ENCODE measurements at regions not wholly inside any gene's neighbourhood (a gene's known extent, or its start where the extent isn't known, plus 50 kb on each side); places are given as distances from the start of the nearest gene placed in this dataset.

- H3K27me3 Mint-ChIP-seq (ENCODE audit: unreplicated experiment): peaks cover 2% of the 10 kb centered on the region
- no peaks in the 10 kb centered on the region for H3K36me3 Mint-ChIP-seq (ENCODE audit: unreplicated experiment)
- H3K4me3 Mint-ChIP-seq (ENCODE audit: unreplicated experiment): no peak overlapping the region
- H3K9me3 Mint-ChIP-seq (ENCODE audit: unreplicated experiment): no peaks in the 10 kb centered on the region
- no peaks in the 10 kb centered on the region for H3K4me1 Mint-ChIP-seq (ENCODE audit: low read depth, unreplicated experiment)
- no peak overlapping the region for H3K27ac Mint-ChIP-seq (ENCODE audit: unreplicated experiment)
- TF ChIP-seq CTCF (IDR thresholded peaks at IDR 0.05; ENCODE audit: partially characterized antibody, unreplicated experiment): no peak
- no peak for DNase-seq
These were observed 67.4 kb upstream of the CLDN10 start for GRCh38 chr13:95485045-95485517.

GRCh38 chr13:95485518-95486144 lies 66.9 kb upstream of the CLDN10 start:
- no peak for TF ChIP-seq CTCF (IDR thresholded peaks at IDR 0.05; ENCODE audit: partially characterized antibody, unreplicated experiment)
- Mint-ChIP-seq H3K27ac (ENCODE audit: unreplicated experiment) (no peak overlapping the region), H3K4me3 (ENCODE audit: unreplicated experiment) (no peak overlapping the region), H3K36me3 (ENCODE audit: unreplicated experiment) (no peaks in the 10 kb centered on the region), H3K4me1 (ENCODE audit: low read depth, unreplicated experiment) (no peaks in the 10 kb centered on the region), H3K9me3 (ENCODE audit: unreplicated experiment) (no peaks in the 10 kb centered on the region), H3K27me3 (ENCODE audit: unreplicated experiment) (peaks cover 2% of the 10 kb centered on the region)
- no peak for DNase-seq

DNA sequence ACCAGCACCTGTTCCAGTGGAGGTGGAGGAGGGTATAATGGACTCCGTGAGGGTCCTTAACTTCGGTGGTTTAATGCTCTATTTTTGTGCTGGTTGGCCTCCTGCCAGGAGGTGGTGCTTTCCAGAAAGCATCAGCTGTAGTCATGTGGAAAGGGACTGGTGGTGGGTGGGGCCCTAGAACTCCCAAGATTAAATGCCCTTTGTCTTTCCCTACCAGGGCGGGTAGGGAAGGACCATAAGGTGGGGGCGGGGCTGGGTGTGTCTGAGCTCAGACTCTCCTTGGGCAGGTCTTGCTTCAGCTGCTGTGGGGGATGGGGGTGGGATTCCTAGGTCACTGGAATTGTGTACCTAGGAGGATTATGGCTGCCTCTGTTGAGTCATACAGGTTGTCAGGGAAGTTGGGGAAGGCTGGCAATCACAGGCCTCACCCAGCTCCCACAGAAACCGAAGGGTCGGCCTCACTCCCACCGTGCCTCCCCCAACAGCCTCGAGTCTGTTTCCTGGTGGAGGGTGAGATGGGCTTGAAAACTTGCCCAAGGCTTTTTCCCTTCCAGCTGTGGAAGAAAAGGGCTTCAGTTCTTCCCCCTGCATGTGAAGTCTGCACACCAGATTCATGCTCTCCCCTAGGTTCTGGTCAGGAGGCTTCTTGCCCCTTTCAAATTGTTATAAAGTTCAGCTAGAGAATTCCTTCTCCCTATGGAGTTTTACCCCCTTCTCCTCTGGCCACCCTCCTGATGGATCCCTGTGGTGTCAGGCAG lies 60.3 kb upstream of the CLDN10 start:
- Mint-ChIP-seq H3K27ac (ENCODE audit: unreplicated experiment) (no peak overlapping the region), H3K36me3 (ENCODE audit: unreplicated experiment) (no peaks in the 10 kb centered on the region), H3K4me1 (ENCODE audit: low read depth, unreplicated experiment) (no peaks in the 10 kb centered on the region), H3K4me3 (ENCODE audit: unreplicated experiment) (no peak overlapping the region), H3K9me3 (ENCODE audit: unreplicated experiment) (peaks cover 3% of the 10 kb centered on the region), H3K27me3 (ENCODE audit: unreplicated experiment) (no peaks in the 10 kb centered on the region)
- no peak for DNase-seq
- TF ChIP-seq CTCF (IDR thresholded peaks at IDR 0.05; ENCODE audit: partially characterized antibody, unreplicated experiment): no peak

DNA sequence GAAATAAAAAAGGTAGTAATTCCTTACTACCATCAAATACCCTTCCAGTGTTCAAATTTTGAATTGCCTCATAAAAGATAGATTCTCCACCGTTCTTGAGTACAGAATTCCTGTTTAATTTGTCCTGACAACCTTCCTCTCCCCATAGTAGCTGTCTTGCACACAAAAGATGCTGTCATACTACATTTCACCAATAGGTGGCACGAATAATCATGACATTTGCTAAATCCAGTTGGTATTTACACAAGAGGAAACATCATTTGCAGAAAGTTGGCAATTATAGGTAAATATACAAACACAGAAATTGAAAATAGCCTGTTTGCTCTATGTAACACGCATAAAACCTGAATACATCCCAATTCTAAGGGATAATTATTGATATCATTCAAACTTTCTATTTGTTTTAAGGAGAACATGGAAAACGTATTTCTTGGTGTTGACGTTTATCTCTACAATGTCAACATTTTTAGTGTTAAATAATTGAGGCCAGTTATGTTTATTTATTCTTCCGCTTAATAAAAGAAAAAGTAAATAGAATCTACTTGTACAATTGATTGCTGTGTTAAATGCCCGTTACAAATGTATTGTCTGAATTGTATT lies 58.3 kb upstream of the CLDN10 start:
- TF ChIP-seq CTCF (IDR thresholded peaks at IDR 0.05; ENCODE audit: partially characterized antibody, unreplicated experiment): peak; percentile 91
- DNase-seq: no peak
- Mint-ChIP-seq H3K4me3 (ENCODE audit: unreplicated experiment) (no peak overlapping the region), H3K4me1 (ENCODE audit: low read depth, unreplicated experiment) (no peaks in the 10 kb centered on the region), H3K9me3 (ENCODE audit: unreplicated experiment) (peaks cover 3% of the 10 kb centered on the region), H3K27me3 (ENCODE audit: unreplicated experiment) (no peaks in the 10 kb centered on the region), H3K27ac (ENCODE audit: unreplicated experiment) (no peak overlapping the region), H3K36me3 (ENCODE audit: unreplicated experiment) (no peaks in the 10 kb centered on the region)

GRCh38 chr13:95496485-95496884 lies 56.0 kb upstream of the CLDN10 start:
- no peak overlapping the region for H3K4me3 Mint-ChIP-seq (ENCODE audit: unreplicated experiment)
- H3K27ac Mint-ChIP-seq (ENCODE audit: unreplicated experiment): no peak overlapping the region
- H3K36me3 Mint-ChIP-seq (ENCODE audit: unreplicated experiment): peaks cover 7% of the 10 kb centered on the region
- H3K9me3 Mint-ChIP-seq (ENCODE audit: unreplicated experiment): peaks cover 3% of the 10 kb centered on the region
- H3K4me1 Mint-ChIP-seq (ENCODE audit: low read depth, unreplicated experiment): no peaks in the 10 kb centered on the region
- TF ChIP-seq CTCF (IDR thresholded peaks at IDR 0.05; ENCODE audit: partially characterized antibody, unreplicated experiment): no peak
- DNase-seq: no peak
- H3K27me3 Mint-ChIP-seq (ENCODE audit: unreplicated experiment): no peaks in the 10 kb centered on the region

All from glutamatergic neuron (in vitro differentiated cells).